Peyer's patch (tissue), 4 donors: ENCODE measurements at regions not wholly inside any gene's neighbourhood (a gene's known extent, or its start where the extent isn't known, plus 50 kb on each side); places are given as distances from the start of the nearest gene placed in this dataset.
"Not testable (repeated sequence)": the region's sequence is repeated elsewhere in the genome, so short reads cannot be mapped to it uniquely, and the experiment has no call there.

ENCODE experiments used
- DNase-seq, 3 donors: peaks; one replicate each; pipeline ENCODE4 v3.0.0-alpha.2; 2017 to 2019
- H3K27ac ChIP-seq, 4 donors: fragments of 200-600 bp; sonication (generic); one replicate each; pipeline ENCODE4 v1.5.1; 2016 to 2019
- H3K27me3 ChIP-seq, 2 donors: fragments of 200-600 bp; sonication (generic); one replicate each; pipeline ENCODE4 v1.5.1; 2019
- H3K36me3 ChIP-seq, 3 donors: fragments of 200-600 bp; sonication (generic); one replicate each; pipeline ENCODE4 v1.5.1; 2016 to 2019
- H3K4me1 ChIP-seq, 4 donors: fragments of 200-600 bp; sonication (generic); one replicate each; pipeline ENCODE4 v1.5.1; 2016 to 2019
- H3K4me3 ChIP-seq, 4 donors: fragments of 200-600 bp; sonication (generic); 1 replicate in 3 of 4; 2 replicates in 1 of 4; pipeline ENCODE4 v1.5.1; 2016 to 2019; ENCODE audit warnings: mild to moderate bottlenecking in 1 of 4
- H3K9me3 ChIP-seq, 4 donors: fragments of 200-600 bp; sonication (generic); one replicate each; pipeline ENCODE4 v1.5.1; 2016 to 2019; ENCODE audit warnings: mild to moderate bottlenecking in 1 of 4
- CTCF ChIP-seq, 6 experiments: fragments of 450-650 bp in 4 of 6; fragments of 200-600 bp in 2 of 6; sonication (generic) in 1 of 6; IDR thresholded peaks; one replicate each; pipeline ENCODE4 v1.5.1; 2017 to 2019; ENCODE audit warnings: antibody characterized with exemption in 6 of 6, mild to moderate bottlenecking in 3 of 6, moderate library complexity in 1 of 6
- POLR2A ChIP-seq, 2 donors: fragments of 450-650 bp; IDR thresholded peaks; one replicate each; pipeline ENCODE4 v1.5.1; 2017; ENCODE audit warnings: antibody characterized with exemption in 2 of 2, mild to moderate bottlenecking in 2 of 2, moderate library complexity in 2 of 2

GRCh38 chr1:157219600-157219999, 81.4 kb upstream of the ETV3 start:
- Histone ChIP-seq H3K4me3 (no peak overlapping the region), H3K4me1 (no peaks in the 10 kb centered on the region), H3K27me3 (no peaks in the 10 kb centered on the region), H3K27ac (no peak overlapping the region), H3K36me3 (no peaks in the 10 kb centered on the region), H3K9me3 (peaks cover 0 to 6% (median 0%) of the 10 kb centered on the region in 4 donors)
- TF ChIP-seq CTCF (IDR thresholded peaks at IDR 0.05), result no peak
- no peak for DNase-seq

GRCh38 chr1:157219182-157219581, 81.0 kb upstream of the ETV3 start:
- no peak for TF ChIP-seq CTCF (IDR thresholded peaks at IDR 0.05)
- TF ChIP-seq POLR2A (IDR thresholded peaks at IDR 0.05), result no peak
- Histone ChIP-seq H3K9me3 (peaks cover 0 to 6% (median under 1%) of the 10 kb centered on the region in 4 donors), H3K4me3 (no peak overlapping the region), H3K27me3 (no peaks in the 10 kb centered on the region), H3K27ac (no peak overlapping the region), H3K36me3 (no peaks in the 10 kb centered on the region), H3K4me1 (no peaks in the 10 kb centered on the region)
- DNase-seq, result no peak

DNA sequence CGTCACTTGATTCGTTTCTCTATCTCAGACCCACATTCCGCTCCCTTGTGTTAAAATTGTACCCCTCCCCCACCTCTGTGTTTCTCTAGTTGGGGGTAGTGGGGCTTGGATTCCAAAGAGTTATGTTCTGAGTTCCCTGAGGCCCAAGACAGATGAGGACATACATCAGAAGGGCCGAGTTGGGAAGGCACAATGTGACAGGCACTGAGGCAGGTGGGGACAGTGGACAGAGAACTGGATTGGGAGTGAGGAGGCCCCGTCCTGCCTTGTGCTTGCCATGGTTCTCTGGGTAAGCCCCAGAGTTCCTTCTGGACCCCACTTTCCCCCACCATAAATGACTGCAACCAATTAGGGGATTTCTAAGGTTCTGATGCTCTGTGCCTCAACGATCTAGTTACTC, 80.5 kb upstream of the ETV3 start:
- no peak for DNase-seq
- no peak overlapping the region for H3K4me3 ChIP-seq
- TF ChIP-seq CTCF (IDR thresholded peaks at IDR 0.05) (no peak), POLR2A (IDR thresholded peaks at IDR 0.05) (no peak)
- H3K27me3 ChIP-seq, result no peaks in the 10 kb centered on the region
- no peaks in the 10 kb centered on the region for H3K36me3 ChIP-seq
- H3K4me1 ChIP-seq, result no peaks in the 10 kb centered on the region
- H3K27ac ChIP-seq, result no peak overlapping the region
- H3K9me3 ChIP-seq, result peaks cover 0 to 6% (median 3%) of the 10 kb centered on the region in 4 donors

GRCh38 chr1:157217486-157217885, 79.3 kb upstream of the ETV3 start:
- no peak overlapping the region for H3K4me3 ChIP-seq
- no peak for TF ChIP-seq POLR2A (IDR thresholded peaks at IDR 0.05)
- TF ChIP-seq CTCF (IDR thresholded peaks at IDR 0.05), result no peak
- no peaks in the 10 kb centered on the region for H3K4me1 ChIP-seq
- no peak overlapping the region for H3K27ac ChIP-seq
- peaks cover 0 to 12% (median 3%) of the 10 kb centered on the region in 4 donors for H3K9me3 ChIP-seq
- H3K36me3 ChIP-seq, result no peaks in the 10 kb centered on the region
- no peak for DNase-seq
- H3K27me3 ChIP-seq, result no peaks in the 10 kb centered on the region

DNA sequence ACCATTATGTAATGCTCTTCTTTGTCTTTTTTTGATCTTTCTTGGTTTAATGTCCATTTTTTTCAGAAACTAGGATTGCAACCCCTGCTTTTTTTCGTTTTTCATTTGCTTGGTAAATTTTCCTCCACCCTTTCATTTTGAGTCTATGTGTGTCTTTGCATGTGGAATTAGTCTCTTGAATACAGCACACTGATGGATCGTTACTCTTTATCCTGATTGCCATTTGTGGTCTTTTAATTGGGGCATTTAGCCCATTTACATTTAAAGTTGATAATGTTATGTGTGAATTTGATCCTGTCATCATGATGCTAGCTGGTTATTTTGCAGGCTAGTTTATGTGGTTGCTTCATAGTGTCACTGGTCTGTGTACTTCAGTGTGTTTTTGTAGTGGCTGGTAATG, 75.6 kb upstream of the ETV3 start:
- TF ChIP-seq CTCF (IDR thresholded peaks at IDR 0.05), result no peak
- TF ChIP-seq POLR2A (IDR thresholded peaks at IDR 0.05), result no peak
- no peaks in the 10 kb centered on the region for H3K27me3 ChIP-seq
- no peaks in the 10 kb centered on the region for H3K36me3 ChIP-seq
- H3K27ac ChIP-seq, result no peak overlapping the region
- DNase-seq, result no peak
- no peak overlapping the region for H3K4me3 ChIP-seq
- H3K4me1 ChIP-seq, result no peaks in the 10 kb centered on the region
- H3K9me3 ChIP-seq, result peaks cover 0 to 12% (median 3%) of the 10 kb centered on the region in 4 donors

- DNase-seq, result no peak
- TF ChIP-seq POLR2A (IDR thresholded peaks at IDR 0.05), result no peak
- TF ChIP-seq CTCF (IDR thresholded peaks at IDR 0.05), result no peak
- H3K27me3 ChIP-seq, result no peaks in the 10 kb centered on the region
- H3K4me1 ChIP-seq, result no peaks in the 10 kb centered on the region
- H3K36me3 ChIP-seq, result no peaks in the 10 kb centered on the region
- H3K4me3 ChIP-seq, result no peak overlapping the region
- H3K27ac ChIP-seq, result no peak overlapping the region
- H3K9me3 ChIP-seq, result peaks cover 0 to 12% (median 0%) of the 10 kb centered on the region in 4 donors
These were observed 71.3 kb upstream of the ETV3 start for GRCh38 chr1:157209514-157209913.

DNA sequence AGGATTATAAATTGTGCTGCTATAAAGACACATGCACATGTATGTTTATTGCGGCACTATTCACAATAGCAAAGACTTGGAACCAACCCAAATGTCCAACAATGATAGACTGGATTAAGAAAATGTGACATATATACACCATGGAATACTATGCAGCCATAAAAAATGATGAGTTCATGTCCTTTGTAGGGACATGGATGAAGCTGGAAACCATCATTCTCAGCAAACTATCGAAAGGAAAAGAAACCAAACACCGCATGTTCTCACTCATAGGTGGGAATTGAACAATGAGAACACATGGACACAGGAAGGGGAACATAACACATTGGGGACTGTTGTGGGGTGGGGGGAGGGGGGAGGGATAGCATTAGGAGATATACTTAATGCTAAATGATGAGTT, 67.8 kb upstream of the ETV3 start:
- not testable (repeated sequence) for H3K27me3 ChIP-seq, H3K4me1 ChIP-seq, H3K4me3 ChIP-seq, H3K27ac ChIP-seq, H3K9me3 ChIP-seq, H3K36me3 ChIP-seq, DNase-seq
